Calu3 (cell line): ENCODE measurements at regions not wholly inside any gene's neighbourhood (a gene's known extent, or its start where the extent isn't known, plus 50 kb on each side); places are given as distances from the start of the nearest gene placed in this dataset.

Experiments
- BruUV-seq: library from RNA; stranded (reverse); fragments of 400-500 nt; replicated peaks from 2 replicates; lab custom pipeline; 2021; lab: Mats Ljungman, UMichigan
- CTCF ChIA-PET: fragments of 300-600 bp; sonication (Branson Sonifier 250); formaldehyde crosslinking; loops from one replicate; lab custom pipeline; 2022; ENCODE audit warnings: antibody characterized with exemption; lab: Charles Lee
- DNase-seq: peaks from one replicate; pipeline ENCODE4 v3.0.0; 2022
- H3K27ac Mint-ChIP-seq: one replicate; pipeline ENCODE4 v1.8.0; 2022; ENCODE audit warnings: mixed read lengths; ENCODE audit not compliant: unreplicated experiment
- H3K27me3 Mint-ChIP-seq: one replicate; pipeline ENCODE4 v1.8.0; 2022; ENCODE audit warnings: mixed read lengths; ENCODE audit not compliant: unreplicated experiment
- H3K36me3 Mint-ChIP-seq: one replicate; pipeline ENCODE4 v1.8.0; 2022; ENCODE audit warnings: mild to moderate bottlenecking, moderate library complexity, mixed read lengths; ENCODE audit not compliant: insufficient read depth, unreplicated experiment
- H3K4me1 Mint-ChIP-seq: one replicate; pipeline ENCODE4 v1.8.0; 2022; ENCODE audit warnings: mild to moderate bottlenecking, low read depth, mixed read lengths; ENCODE audit not compliant: unreplicated experiment
- H3K4me3 Mint-ChIP-seq: one replicate; pipeline ENCODE4 v1.8.0; 2022; ENCODE audit warnings: mild to moderate bottlenecking, low read depth, moderate library complexity, mixed read lengths; ENCODE audit not compliant: unreplicated experiment
- H3K9me3 Mint-ChIP-seq: one replicate; pipeline ENCODE4 v1.8.0; 2022; ENCODE audit warnings: low read depth, mixed read lengths; ENCODE audit not compliant: unreplicated experiment
- intact Hi-C: fragments of 100-400 bp; cut with micrococcal nuclease; formaldehyde crosslinking; loops from one replicate; pipeline ENCODE4 v1.10.0; 2022; ENCODE audit not compliant: unreplicated experiment
- TF ChIP-seq, protein P1 (sequence below): fragments of 200-600 bp; IDR thresholded peaks from one replicate; pipeline ENCODE4 v1.8.0; 2022; ENCODE audit warnings: antibody characterized with exemption; ENCODE audit not compliant: unreplicated experiment

DNA sequence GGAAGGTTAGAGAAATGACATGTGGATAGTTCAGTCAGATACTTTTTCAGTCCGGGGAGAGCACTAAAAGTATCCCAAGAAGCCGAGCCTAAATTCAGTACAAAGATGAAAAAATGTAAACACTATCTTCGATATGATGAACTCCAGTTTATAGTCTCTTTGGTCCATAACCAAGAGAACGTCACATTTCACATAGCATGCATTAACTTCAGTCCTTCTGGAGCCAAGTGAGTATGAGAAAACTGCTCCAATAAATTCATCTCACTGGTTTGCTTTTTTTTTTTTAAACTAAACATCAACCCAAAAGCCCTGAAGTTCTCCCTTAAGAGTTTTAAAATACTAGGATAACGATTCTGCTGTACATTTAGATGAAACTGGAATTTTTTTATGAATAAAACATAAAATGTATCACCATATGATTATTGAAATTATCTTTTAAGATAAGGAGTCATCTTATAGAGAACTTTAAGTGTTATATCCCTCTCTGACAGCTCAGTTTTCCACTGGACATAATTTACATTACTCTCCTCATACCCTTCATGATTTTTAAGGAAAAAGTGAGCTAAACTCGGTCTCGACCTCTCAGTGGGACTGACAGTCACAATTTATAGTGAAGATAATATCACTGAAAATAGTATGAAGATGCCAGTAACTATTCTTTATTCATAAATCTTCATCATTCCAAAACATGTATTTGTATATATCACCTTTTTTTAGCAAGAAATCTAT lies 841.5 kb upstream of the FLRT2 start:
- intact Hi-C loops = no loop called here
- Mint-ChIP-seq H3K27ac (no peak overlapping the region), H3K27me3 (no peaks in the 10 kb centered on the region), H3K4me1 (no peaks in the 10 kb centered on the region), H3K36me3 (no peaks in the 10 kb centered on the region), H3K9me3 (peaks cover 3% of the 10 kb centered on the region), H3K4me3 (no peak overlapping the region)
- CTCF ChIA-PET = no interaction called here
- BruUV-seq = no TSS peak
- DNase-seq = no peak
- TF ChIP-seq, protein P1, sequence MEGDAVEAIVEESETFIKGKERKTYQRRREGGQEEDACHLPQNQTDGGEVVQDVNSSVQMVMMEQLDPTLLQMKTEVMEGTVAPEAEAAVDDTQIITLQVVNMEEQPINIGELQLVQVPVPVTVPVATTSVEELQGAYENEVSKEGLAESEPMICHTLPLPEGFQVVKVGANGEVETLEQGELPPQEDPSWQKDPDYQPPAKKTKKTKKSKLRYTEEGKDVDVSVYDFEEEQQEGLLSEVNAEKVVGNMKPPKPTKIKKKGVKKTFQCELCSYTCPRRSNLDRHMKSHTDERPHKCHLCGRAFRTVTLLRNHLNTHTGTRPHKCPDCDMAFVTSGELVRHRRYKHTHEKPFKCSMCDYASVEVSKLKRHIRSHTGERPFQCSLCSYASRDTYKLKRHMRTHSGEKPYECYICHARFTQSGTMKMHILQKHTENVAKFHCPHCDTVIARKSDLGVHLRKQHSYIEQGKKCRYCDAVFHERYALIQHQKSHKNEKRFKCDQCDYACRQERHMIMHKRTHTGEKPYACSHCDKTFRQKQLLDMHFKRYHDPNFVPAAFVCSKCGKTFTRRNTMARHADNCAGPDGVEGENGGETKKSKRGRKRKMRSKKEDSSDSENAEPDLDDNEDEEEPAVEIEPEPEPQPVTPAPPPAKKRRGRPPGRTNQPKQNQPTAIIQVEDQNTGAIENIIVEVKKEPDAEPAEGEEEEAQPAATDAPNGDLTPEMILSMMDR = no peak

DNA sequence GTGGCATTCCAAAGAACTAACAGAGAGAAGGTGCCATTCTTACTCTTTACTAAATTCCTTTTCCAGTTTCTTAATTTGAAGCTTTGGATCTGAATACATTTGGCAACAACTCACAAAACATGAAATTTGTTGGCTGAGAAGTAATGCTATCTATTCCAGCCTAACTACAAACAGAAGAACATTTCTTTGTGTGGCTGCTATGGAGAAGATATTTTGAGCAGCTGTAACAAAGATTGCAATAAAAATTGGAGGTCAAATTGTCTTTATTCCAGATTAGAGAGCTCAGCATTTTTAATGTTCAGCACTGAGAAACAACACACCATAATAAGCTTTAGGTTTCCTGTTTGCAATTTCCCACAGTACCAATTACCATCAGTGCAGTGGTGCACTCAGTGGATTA lies 835.8 kb upstream of the FLRT2 start:
- Mint-ChIP-seq H3K27ac (no peak overlapping the region), H3K4me1 (no peaks in the 10 kb centered on the region), H3K27me3 (no peaks in the 10 kb centered on the region), H3K36me3 (no peaks in the 10 kb centered on the region), H3K4me3 (no peak overlapping the region), H3K9me3 (peaks cover 7% of the 10 kb centered on the region)
- CTCF ChIA-PET = no interaction called here
- no TSS peak for BruUV-seq
- no peak for DNase-seq
- TF ChIP-seq, protein P1 = no peak
- intact Hi-C loops = no loop called here

DNA sequence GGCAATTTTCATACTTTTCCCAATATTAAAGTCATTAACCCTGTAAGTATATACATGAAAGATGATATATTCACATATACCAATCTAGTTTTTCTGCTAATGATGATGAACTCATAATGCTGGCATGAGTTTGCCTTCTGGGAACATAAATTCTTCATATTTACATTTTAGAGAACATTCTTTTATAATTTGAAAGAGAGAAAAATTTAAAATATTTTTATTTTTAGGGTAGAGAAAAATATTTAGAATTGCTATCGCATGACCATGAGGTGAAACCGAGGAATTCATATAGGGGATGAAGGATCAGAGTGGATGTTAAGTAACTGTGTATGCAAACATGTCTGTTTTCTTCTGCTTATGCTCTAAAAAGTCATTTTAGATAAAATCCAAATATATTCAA lies 825.3 kb upstream of the FLRT2 start:
- peaks cover 13% of the 10 kb centered on the region for H3K9me3 Mint-ChIP-seq
- H3K4me3 Mint-ChIP-seq = no peak overlapping the region
- intact Hi-C loops = no loop called here
- H3K27me3 Mint-ChIP-seq = no peaks in the 10 kb centered on the region
- no peaks in the 10 kb centered on the region for H3K36me3 Mint-ChIP-seq
- no peak for DNase-seq
- CTCF ChIA-PET = no interaction called here
- BruUV-seq = no TSS peak
- H3K4me1 Mint-ChIP-seq = no peaks in the 10 kb centered on the region
- H3K27ac Mint-ChIP-seq = no peak overlapping the region
- TF ChIP-seq, protein P1 = no peak

DNA sequence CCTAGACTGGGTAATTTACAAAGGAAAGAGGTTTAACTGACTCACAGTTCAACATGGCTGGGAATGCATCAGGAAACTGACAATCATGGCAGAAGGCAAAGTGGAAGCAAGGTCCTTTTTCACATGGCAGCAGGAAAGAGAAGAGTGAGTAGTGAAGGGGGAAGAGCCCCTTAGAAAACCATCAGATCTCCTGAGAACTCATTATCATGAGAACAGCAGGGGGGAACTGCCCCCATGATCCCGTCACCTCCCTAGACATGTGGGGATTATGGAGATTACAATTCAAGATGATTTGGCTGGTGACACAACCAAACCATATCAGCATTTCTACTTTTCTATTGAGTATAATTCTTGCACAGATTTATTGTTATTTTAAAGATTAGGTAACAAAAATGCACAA lies 822.1 kb upstream of the FLRT2 start:
- Mint-ChIP-seq H3K4me3 (no peak overlapping the region), H3K9me3 (peaks cover 21% of the 10 kb centered on the region), H3K4me1 (no peaks in the 10 kb centered on the region), H3K27me3 (no peaks in the 10 kb centered on the region), H3K27ac (no peak overlapping the region), H3K36me3 (no peaks in the 10 kb centered on the region)
- DNase-seq = no peak
- TF ChIP-seq, protein P1 = no peak
- CTCF ChIA-PET = no interaction called here
- BruUV-seq = no TSS peak
- intact Hi-C loops = no loop called here
